ENCODE measurements at regions not wholly inside any gene's neighbourhood (a gene's known extent, or its start where the extent isn't known, plus 50 kb on each side); places are given as distances from the start of the nearest gene placed in this dataset.

GRCh38 chr1:96487394-96487793 is 234.2 kb upstream of the PTBP2 start:
- TF ChIP-seq EP300 (IDR thresholded peaks at IDR 0.05; ENCODE audit: borderline replicate concordance in 1 of 2, low read depth in 1 of 2, low read length in 1 of 2), result no peak
- no peak for TF ChIP-seq CTCF (IDR thresholded peaks at IDR 0.05)
- no peak for TF ChIP-seq SIN3A (IDR thresholded peaks at IDR 0.05; ENCODE audit: borderline replicate concordance, low read depth, low read length)
- no peak for TF ChIP-seq SMC3 (IDR thresholded peaks at IDR 0.05; ENCODE audit: low read depth, low read length)
- no peak for TF ChIP-seq TEAD4 (IDR thresholded peaks at IDR 0.05; ENCODE audit: borderline replicate concordance, insufficient read depth)
- no peak for TF ChIP-seq GABPA (IDR thresholded peaks at IDR 0.05; ENCODE audit: low read depth)

Measured in SK-N-SH (cell line).